ENCODE measurements at regions not wholly inside any gene's neighbourhood (a gene's known extent, or its start where the extent isn't known, plus 50 kb on each side); places are given as distances from the start of the nearest gene placed in this dataset.

DNA sequence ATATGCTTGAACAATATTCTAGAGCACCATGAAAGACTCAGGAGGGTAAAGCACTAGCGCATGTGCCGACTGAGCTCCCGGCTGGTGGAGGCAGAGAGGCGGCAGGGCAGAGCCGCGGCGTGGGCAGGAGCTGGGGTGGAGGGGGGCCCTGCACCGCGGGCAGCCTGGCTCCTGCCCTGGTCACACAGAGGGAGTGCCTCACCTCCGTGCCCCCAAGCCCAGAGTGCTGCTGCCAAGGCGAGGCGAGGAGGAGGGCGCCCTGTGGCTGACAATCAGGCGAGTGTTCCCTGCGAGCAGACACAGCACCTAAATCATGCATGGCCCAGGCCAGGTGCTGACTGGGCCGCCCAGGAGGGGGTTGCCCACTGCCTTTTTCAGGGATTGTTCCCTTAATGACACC lies 105.8 kb upstream of the TNRC6C start:
- no peak for DNase-seq

DNA sequence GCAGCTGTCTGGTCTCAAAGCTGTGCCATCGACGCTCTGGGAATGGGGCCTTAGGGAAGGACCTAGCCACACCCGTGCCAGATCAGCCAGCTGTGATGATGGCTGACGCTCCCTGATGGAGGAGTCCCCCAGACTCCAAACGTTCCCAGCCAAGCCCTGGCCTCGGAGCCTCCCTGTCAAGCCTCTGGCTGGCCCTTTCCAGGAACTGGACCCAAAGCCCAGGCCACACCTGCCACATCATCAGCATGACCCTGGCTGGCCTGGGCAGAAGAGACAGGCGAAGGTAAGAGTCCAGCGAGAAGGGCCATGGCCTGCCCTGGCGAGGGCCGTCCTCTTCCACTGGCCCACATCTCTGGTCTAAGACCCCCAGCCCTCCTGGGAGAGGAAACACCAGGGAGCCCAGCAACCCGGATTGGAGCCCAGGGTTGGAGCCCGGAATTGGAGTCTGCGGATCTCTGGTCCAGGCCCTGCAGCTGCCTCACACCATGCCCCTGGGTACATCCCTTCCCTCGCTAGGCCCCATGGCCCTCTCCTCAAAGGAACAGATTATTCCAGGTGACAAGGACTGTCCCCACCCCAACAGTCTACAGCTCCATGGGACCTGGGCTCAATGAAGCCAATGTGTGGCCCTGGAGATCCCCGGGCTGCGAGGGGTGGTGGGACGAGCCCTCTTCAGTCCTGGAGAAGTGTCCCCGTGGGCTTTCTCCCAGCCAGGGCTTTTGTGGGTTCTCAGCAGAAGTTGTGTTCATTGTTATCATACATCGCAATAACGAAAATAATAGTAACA lies 105.1 kb upstream of the TNRC6C start:
- no peak for DNase-seq

DNA sequence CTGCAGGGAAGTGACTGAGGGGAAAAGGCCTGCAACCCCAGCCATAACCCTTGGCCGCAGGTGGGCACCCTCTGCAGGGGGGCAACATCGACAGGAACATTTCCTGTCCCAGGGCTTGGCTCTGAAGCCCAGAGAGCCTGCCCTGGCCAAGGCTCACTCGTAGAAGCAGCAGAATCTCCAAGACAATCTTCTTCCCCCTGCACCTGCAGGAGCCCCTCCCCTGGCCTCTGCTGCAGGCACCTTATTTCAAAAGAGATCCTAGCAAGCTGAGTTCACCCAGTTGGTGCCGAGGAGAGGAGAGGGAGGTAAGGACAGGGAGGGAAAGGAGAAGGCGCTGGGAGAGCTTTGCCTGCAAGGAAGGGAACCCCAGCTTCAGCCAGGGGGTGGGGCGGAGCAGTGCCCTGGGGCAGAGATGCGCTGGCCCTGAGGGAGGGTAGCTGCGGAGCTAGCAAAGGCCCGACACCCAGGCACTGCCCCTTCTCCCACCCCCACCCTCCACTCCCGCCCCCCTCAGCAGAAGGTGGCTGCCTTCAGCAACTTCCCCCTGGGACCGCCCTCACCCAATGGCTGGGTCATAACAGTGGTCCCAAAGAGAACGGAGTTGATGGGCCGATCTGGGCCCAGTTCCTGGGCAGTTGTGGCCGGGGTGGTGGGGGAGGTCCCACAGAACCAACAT lies 104.3 kb upstream of the TNRC6C start:
- DNase-seq, result no peak

DNA sequence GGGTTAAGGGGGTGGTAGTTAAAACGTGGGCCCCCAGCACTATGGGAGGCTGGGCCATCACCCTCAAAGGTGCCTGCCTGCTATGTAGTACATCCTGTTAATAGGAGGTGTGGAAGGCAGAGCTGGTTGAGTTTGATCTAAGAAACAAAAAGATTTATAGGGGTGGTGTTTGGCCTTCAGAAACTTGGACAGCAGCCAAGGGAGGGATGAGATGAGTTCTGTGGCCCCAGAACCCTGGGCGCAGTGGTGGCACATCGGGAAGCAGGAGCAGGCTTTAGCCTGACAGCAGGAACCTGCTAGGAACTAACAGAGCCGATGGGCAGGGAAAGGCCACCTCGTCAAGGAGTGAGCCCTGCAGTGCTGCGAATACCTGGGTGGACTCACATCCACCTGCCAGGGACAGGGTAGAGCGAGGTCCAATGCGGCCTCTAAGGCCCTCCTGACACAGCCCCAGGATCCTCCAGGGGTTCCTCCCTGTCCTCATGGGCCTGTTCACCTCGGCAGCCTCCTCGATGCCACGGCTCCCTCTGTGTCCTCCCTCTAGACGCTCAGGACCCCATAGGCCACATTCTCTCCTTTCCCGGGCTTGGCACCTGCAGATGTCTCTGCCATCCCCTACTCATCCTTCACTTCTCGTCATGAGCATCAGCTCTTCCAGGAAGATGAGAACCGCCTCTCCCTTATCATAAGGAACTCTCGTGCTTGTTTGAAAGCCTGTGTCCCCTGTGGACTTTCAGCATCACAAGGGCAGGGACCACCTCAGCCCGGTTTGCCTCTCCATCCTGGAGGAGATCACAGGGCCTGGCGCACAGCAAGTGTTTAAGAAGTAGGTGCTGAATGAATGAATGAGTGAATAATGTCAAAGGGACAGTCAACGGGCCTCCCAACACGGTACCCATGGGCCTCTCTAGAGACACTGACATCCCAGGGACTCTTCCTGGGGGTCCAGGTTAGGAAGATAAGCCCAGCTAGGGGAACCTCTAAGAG lies 103.5 kb upstream of the TNRC6C start:
- no peak for DNase-seq

DNA sequence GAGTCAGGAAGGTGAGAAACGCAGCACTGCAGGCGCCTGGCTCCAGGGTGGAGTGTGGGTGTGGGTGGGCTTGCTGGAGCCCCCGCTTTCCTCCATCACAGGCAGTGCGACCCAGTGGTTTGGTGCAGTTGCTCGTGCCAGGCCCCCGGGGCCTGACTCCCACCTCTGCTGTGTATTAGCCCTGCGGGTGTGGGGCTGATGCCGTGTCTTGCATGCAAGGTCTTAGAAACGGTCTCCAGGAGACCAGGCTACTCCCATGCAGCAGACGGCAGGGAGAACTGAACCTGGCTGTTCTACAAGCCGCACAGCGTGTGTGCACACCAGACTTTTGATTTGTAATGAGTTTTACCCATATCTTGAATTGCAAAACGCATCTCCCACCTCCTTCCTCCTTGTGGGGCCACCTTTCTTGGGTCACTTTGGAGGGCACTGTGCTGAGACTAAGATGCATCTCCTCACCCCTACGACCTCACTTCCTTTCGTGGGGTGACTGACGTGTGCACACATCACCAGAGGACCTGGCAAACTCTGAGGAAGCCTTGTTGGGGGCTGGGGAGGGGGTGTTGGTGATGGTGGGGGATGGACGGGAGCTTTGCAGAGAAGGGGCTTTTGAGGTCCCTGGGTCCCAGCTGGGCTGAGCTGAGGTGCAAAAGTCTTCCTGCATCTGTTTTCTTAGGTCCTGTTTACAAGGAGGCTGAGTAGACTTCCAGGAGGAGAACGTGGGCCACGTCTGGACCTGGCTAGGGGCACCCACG lies 101.8 kb upstream of the TNRC6C start:
- no peak for DNase-seq

DNA sequence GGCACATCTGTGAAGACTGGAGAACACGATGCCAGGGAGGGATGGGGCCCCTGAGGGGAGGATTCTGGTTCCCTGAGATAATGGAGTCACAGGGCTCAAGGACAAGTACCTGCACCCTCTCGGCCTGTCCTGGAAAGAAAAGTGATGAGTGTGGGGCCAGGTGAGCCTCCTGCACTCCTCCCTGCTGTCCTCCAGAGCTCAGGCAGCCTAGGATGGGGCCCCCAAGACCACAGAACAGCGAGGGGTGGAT lies 101.3 kb upstream of the TNRC6C start:
- DNase-seq, result no peak

DNA sequence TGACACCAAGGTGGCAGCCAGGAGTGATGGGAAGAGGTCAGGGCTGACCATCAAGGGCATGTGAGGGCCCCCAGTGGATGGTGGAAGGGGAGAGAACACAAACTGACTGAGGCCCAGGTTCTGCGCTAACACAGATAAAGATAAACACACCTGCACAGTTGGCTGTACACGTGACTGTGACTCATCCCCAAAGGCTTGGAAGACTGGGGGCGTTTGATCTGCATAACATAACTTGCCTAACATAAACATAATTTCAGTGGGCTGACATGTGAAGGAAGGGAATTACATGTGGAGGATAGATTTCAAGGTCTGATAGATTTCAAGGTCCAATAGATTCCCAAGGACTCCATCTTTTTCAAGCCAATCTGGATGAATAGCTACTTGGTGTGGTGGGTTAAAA lies 100.9 kb upstream of the TNRC6C start:
- no peak for DNase-seq

DNA sequence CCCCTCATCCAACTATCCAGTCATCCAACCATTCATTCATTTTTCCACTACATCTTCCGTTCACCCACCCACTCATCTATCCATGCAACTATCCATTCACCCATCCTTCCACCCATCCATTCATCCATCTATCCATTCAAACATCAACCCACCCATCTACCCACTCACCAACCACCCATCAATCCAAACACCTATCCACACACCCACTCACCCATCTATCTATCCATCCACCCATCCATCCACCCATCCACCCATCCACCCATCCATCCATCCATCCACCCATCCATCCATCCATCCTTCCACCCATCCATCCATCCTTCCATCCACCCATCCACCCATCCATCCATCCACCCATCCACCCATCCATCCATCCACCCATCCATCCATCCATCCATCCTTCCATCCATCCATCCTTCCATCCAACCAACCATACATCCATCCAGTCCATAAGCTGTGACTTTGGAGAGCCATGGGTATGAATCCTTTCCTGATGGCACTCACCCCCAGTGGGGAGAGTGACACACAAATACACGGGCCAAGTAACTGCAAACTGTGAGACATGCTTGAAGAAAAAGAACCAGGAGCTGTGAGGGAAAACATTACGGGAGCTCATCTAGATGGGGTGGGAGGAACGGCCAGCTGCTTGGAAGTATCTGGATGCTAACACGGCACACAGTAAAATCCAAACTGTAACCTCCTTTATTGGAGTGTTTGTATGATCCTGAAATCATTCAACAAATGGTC lies 100.0 kb upstream of the TNRC6C start:
- no peak for DNase-seq

DNA sequence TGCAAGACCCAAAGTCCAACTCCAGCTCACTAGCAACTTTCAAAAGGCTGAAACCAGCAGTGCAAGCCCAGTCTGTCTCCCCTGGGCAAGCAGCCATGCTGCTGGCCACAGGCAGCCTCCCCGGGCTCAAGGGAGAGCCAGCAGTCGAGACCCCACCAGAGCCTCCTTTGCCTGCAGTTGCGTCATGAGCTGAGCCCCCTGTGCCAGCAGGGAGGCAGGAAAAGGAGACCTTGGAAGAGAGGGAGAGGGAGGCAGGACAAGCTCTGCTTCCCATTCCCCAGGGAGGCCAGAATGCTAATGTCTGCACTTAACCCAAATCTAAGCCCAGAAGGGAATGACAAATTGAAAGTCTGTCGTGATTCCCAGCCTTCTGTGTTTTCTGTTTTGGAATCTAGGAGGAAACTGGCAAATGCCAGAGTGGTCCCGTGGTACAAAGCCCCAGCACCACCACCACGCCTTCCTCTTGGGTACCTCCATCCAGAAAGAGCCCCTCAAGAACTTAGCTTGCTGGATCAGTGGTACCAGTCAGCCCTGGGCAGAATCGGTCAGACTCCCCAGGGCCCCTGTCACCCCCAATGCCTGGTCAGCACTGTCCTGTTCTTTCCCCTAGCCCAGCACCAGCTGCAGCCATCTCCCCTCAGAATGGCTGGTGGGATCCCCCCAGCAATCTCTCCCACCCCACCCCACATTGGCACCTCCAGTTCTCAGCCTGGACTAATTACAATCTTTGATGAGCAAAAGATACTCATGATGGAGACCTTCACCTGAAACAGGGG lies 99.3 kb upstream of the TNRC6C start:
- no peak for DNase-seq

DNA sequence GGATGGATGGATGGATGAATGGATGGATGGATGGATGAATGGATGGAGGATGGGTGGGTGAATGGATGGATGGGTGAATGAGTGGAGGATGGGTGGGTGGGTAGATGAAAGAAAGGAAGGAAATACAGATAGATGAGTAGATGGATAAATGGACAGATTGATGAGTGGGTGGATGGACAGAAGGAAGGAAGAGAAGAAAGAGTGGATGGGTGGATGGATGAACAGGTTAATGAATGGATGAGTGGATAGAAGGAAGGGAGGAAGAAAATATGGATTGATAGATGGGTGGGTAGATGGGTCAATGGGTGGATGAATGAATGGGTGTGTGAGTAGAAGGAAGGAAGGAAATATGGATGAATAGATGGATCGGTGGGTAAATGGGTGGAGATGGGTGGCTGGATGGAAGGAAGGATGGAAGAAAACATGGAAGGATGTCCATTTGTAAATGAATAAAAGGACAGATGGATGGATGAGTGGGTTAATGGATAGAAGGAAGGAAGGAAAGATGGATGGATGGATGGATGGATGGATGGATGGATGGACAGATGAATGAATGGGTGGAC lies 97.3 kb upstream of the TNRC6C start:
- DNase-seq, result no peak

DNA sequence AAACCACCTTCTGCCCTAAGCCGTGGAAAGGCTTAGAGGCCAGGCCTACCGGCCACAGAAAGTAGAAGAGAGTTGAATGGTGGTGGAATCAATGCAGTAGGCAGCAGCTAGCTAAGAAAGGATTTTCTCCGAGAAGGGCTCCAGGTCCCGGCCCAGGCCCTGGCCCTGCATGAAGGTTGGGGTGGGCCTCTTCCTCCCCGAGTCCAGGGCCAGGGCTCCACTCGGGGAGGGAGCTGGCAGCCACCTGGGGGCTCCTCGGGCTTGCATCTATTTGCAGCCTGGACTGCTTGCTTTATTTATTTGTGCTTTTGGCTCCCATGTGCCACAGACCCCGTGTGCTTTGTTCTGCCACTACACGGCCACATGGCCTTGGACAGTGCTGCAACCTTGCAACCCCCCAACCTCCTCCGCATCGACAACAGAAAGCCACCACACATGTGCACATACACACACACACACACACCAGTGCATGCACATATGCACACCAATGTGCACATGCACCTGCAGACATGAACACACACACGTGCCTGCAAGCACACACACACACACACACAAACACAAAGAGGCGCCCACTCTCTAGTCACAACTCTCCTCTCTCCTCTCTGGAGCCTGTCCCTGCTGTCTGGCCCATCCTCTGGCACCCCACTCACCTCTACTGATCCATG lies 96.4 kb upstream of the TNRC6C start:
- no peak for DNase-seq

DNA sequence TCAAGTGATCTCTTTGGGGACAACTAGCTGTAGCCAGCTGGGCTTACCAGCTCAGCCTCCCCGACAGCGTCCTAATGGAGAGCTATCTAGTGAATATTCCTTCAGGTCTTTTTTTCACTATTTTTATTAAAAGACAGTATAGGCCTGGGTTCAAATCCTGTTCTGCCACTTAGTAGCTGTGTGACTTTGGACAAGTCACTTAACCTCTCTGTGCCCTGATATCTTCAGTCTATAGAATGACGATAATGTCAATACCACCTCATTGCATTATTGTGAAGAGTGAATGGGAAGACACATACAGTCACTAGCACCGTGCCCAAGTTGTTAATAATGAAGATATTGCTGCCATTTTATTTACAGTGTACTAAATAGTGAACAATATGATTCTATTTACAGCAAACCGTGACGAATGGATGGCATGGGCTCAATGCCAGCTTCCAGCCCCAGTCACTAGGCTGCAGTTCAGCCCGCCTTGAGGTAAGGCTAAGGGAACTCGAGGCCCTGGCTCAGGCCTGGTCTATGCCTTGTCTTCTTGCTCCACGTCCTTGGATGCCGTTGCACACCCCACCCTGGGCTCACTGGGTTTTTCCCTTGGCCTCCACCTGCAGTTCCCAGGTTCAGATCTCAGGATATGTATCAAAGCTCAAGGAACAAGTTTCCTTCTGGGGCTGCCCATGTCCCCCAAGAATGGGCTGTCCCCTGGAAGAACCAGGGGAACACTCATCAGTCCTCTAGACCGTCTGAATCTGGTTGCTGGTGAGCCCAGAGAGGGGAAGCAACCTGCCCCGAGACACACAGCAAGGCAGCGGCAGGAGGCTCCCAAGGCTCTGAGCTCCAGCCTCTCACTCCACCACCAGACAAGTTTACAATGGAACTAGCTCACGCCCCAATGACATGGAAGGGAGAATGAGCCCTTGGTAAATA lies 95.4 kb upstream of the TNRC6C start:
- DNase-seq, result no peak

DNA sequence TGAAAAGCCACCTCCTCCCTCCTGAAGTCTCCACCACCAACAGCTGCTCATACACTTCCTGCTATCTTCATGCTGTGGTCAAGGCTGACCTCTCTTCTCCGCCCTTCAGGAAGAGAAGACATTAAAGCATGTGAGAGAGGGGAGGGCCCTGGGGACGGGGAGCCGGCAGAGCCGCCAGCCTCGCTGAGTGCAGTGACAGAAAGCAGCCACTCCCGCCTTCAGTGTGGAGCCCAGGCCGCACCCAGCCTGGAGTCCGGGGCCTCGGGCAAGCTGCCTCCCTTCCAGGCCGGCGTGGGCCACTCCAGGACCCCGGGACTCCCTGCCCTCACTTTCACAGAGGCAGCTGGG lies 94.7 kb upstream of the TNRC6C start:
- DNase-seq, result no peak

DNA sequence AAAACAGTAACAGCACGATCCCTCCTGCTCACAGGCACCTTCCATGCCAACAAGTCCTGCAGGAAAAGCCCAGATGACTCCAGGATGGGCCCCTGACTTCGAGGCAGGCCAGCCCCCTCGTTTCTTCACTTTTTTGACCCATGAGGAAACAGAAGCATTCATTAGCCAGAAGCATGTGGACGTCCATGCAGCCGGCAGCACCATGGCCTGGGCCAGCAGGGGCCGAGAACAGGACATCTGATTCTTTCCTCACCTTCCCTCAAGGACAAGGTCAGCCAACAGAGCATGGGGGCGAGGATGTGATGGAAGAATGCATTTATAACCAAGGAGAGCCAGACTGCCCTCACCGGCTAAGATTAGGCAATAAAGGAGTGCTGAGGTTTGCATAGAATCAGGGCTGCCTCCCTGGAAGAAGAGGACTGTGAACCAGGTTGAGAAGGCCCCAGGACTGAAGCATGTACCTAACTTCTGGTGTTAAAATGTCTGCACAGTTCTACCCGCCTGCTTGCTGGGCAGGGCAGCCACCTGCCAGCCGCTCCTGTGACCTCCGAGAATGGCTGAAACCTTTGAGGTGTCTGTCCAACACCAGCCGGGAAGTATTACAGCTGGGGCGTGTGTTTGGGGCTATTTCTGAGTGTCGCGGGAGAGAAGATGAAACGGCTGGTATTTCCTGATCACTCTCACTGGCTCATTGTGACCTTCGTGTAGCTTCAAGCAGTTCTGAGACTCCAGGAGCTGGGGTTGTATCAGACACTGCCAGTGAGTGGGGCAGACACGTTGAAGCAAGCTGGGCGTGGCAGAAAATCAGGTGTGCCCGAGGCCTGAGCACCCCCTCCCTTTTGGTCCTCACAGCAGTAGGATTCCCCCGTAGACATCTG lies 94.0 kb upstream of the TNRC6C start:
- DNase-seq, result no peak

DNA sequence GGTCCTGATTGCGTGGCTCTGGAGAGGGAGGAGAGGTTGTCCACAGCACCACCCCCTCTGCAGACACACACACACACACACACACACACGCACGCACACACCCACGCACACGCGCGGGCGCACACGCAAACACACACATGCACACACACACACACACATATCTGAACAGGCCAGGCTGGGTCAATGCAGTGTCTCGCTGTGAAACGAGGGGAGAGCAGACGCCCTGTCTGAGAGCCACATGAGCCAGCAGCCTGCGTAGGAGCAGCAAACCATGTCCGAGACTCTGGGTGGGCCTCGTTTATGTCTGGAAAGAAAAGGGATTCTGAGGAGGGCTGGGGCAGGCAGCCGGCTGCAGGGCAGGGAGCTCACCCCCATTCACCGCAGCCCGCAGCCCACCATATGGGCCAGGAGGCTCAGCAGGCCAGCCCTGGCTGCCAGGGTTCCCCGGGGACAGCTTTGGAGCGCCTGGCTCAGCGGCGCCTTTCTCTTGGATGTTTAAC lies 93.3 kb upstream of the TNRC6C start:
- DNase-seq, result no peak

DNA sequence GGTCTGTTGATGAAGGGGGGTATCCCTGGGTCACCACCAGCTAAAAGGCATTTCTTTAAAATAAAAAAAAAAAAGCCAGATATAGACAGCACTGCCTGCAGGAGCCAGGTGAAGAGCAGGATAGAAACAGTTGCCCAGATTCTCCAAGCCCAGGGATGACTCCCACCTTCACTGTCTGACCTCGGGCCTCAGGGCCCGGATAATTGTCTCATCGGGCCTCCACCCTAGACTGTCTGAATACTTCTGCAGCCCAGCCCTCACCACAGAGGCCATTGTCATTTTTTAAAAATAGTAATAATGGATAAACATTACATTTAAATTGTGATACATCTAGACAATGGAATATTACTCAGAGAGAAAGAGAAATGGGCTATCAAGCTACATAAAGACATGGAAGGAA lies 92.8 kb upstream of the TNRC6C start:
- DNase-seq, result no peak

DNA sequence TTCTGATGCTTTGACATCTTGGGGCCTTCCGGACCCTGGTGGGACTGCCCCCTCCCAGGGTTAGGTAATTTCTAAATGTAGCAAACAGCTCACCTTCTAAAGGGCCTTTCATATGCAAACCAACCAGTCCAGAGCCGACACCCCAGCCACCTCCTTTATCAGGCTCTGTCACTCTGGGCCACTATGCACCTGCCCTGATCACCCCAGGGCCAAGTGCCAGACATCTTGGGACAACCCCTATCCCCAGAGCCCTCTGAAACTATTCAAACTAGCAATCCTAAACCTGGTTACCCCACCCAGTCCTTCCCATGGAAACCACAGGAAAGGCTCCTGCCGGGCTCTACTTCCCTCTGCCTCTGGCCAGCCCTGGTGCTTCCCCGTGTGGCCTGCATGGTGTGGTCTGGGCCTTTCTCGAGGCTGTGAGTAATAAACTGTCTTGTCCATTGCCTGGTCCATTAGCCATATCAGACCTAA lies 91.2 kb upstream of the TNRC6C start:
- no peak for DNase-seq

All from NCI-H226 (cell line).